GM12872 (cell line): ENCODE measurements at regions not wholly inside any gene's neighbourhood (a gene's known extent, or its start where the extent isn't known, plus 50 kb on each side); places are given as distances from the start of the nearest gene placed in this dataset.

Experiments
- TF ChIP-seq, protein P1 (sequence below): IDR thresholded peaks from 3 replicates; pipeline ENCODE4 v1.5.1; 2011; ENCODE audit warnings: low read depth, mild to moderate bottlenecking, low read length, moderate library complexity; ENCODE audit not compliant: insufficient read depth

DNA sequence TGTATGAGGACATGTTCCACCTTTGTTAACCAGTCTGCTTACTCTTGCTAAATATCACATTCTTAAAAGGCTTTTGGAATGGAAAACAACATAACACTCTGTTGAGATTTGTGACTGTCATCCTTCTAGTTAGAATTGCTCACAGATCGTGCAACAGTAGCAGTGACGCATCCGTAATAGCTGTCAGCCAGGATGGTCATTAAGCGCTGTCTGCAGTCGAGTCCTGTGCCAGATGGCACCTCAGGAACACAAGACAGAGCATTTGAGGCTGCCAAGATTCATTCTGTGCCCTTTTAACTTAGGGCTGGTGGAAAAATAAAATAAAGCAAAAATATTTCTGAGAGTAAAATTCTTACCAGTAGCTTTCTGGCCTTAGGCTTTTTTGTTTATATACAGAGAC lies 348.6 kb downstream of the ANKRD7 start:
- TF ChIP-seq, protein P1, sequence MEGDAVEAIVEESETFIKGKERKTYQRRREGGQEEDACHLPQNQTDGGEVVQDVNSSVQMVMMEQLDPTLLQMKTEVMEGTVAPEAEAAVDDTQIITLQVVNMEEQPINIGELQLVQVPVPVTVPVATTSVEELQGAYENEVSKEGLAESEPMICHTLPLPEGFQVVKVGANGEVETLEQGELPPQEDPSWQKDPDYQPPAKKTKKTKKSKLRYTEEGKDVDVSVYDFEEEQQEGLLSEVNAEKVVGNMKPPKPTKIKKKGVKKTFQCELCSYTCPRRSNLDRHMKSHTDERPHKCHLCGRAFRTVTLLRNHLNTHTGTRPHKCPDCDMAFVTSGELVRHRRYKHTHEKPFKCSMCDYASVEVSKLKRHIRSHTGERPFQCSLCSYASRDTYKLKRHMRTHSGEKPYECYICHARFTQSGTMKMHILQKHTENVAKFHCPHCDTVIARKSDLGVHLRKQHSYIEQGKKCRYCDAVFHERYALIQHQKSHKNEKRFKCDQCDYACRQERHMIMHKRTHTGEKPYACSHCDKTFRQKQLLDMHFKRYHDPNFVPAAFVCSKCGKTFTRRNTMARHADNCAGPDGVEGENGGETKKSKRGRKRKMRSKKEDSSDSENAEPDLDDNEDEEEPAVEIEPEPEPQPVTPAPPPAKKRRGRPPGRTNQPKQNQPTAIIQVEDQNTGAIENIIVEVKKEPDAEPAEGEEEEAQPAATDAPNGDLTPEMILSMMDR = no peak

DNA sequence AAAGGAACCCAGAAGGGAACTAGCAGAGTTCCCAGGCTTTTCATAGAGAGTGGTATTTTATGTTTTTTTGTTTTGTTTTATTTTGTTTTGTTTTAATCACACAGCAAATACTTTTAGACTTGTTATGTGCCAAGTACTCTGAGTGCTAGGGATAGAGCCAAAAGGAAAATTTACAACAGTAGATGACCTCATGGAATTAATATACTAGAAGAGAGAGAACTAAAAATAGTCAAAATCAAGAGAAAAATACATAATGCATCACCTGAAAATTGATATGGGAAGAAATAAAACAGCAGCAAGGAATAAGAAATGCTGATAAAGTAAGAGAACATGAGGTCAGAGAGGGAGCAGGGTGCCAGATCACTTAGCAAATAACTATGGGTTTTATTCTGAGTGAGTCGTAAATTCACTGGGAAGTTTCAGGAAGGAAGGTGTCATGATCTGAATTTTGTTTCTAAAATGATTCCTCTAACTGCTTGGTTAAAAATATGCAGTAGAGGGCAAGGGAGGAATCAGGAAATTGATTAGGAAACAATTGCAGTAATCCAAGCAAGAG lies 351.0 kb downstream of the ANKRD7 start:
- TF ChIP-seq, protein P1 = no peak

DNA sequence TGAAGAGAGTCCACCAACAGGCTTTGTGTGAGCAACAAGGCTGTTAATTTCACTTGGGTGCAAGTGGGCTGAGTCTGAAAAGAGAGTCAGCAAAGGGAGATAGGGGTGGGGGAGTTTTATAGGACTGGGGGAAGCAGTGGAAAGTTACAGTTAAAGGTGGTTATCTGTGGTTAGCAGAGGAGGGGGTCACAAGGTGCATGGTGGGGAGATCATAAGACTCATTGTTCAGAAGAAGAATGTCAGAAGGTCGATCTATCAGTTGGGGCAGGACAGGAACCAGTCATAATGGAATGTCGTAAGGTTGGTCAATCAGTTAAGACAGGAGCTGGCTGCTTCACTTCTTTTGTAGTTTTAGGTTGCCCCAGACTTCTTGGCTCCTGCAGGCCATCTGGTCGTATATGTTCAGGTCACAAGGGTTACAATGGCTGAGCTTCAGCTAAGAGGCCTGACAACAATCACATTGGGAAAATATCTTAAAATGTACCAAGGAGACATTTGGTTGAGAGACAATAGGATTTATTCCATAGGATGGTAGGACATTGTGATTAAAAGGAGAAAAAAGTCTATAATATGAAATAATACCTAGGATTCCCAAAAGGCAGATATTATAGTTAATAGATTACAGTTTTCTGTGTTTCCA lies 356.4 kb downstream of the ANKRD7 start:
- TF ChIP-seq, protein P1 = no peak

DNA sequence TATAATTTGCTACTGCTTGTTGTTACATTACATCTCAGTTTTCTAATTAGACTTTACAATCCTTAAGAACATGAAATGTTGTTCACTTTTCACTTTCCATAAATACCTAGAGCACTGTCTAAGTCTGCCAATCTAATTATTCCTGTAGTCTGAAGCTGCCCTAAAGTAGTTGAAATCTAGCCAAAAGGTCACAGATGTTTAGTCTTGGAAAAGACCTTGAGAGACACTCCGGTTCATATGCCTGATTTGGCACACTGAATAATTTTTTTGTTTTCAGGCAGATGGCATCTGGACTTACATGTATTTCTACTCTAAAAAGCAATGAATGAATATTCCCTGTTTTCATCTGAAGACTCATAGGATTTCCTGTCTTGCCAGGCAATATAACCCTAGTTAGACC lies 359.1 kb downstream of the ANKRD7 start:
- TF ChIP-seq, protein P1 = no peak

GRCh38 chr7:118586248-118586647 lies 361.7 kb downstream of the ANKRD7 start:
- TF ChIP-seq, protein P1 = no peak

DNA sequence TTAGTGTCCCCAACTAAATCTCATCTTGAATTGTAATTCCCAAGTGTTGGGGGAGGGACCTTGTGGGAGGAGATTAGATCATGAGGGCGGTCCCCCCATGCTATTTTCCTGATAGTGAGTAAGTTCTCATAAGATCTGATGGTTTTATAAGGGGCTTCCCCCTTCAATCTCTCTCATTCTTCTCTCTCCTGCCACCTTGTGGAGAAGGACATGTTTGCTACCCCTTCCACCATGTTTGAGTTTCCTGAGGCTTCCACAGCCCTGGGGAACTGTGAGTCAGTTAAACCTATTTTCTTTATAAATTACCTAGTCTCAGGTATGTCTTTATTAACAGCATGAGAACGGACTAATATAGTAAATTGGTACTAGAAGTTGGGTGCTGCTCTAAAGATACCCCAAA lies 365.6 kb downstream of the ANKRD7 start:
- TF ChIP-seq, protein P1 = peak; percentile 54

- TF ChIP-seq, protein P1 = no peak
Observed at GRCh38 chr7:118602090-118602489, 377.6 kb downstream of the ANKRD7 start.
